ENCODE measurements at regions not wholly inside any gene's neighbourhood (a gene's known extent, or its start where the extent isn't known, plus 50 kb on each side); places are given as distances from the start of the nearest gene placed in this dataset.
"Not testable (repeated sequence)": the region's sequence is repeated elsewhere in the genome, so short reads cannot be mapped to it uniquely, and the experiment has no call there.

GRCh38 chr3:67252906-67253305 is 254.8 kb downstream of the KBTBD8 start:
- not testable (repeated sequence) for TF ChIP-seq CTCF (IDR thresholded peaks at IDR 0.05); EZH2 (IDR thresholded peaks at IDR 0.05; ENCODE audit: borderline replicate concordance, insufficient read depth, low read depth, low read length, poor library complexity, severe bottlenecking)
